B cell (primary cell): ENCODE measurements at regions not wholly inside any gene's neighbourhood (a gene's known extent, or its start where the extent isn't known, plus 50 kb on each side); places are given as distances from the start of the nearest gene placed in this dataset.

ENCODE experiments used
- ATAC-seq: fragments of 200-7000 bp; cut with Tn5 transposase; one replicate; pipeline ENCODE4 v1.10.0; 2021; ENCODE audit warnings: low read depth, mild to moderate bottlenecking, moderate number of reproducible peaks, moderate library complexity
- CTCF ChIA-PET: fragments of 350-600 bp; sonication (Branson Sonifier 250); formaldehyde crosslinking; loops from one replicate; lab custom pipeline; 2021; ENCODE audit warnings: antibody characterized with exemption, inconsistent platforms; lab: Charles Lee
- POLR2A ChIA-PET: fragments of 350-600 bp; sonication (Branson Sonifier 250); formaldehyde crosslinking; loops from one replicate; lab custom pipeline; 2021; ENCODE audit warnings: antibody characterized with exemption; lab: Charles Lee
- DNase-seq: peaks from one replicate; pipeline ENCODE4 v3.0.0; 2013
- H2AFZ ChIP-seq: 2 replicates; pipeline ENCODE4 v1.6.1; 2012; ENCODE audit warnings: mild to moderate bottlenecking, low read depth, low read length; ENCODE audit not compliant: insufficient read depth, poor library complexity, severe bottlenecking
- H3K27ac ChIP-seq, 2 donors: 1 replicate in 1 of 2; 2 replicates in 1 of 2; pipeline ENCODE4 v1.5.1; 2012 to 2013; ENCODE audit warnings: low read length in 2 of 2, mild to moderate bottlenecking in 2 of 2, moderate library complexity in 1 of 2
- H3K27me3 ChIP-seq, 4 experiments: fragments of 200-600 bp in 1 of 4; sonication (generic) in 1 of 4; replicated peaks in 1 of 4; 1 replicate in 2 of 4; 2 replicates in 2 of 4; pipeline versions ENCODE4 v1.6.1 to v1.7.0; 2013 to 2016; ENCODE audit warnings: low read length in 3 of 4, mild to moderate bottlenecking in 2 of 4, mixed read lengths in 1 of 4, moderate library complexity in 1 of 4; ENCODE audit not compliant: insufficient read depth in 4 of 4, control insufficient read depth in 3 of 4; ENCODE audit errors: control extremely low read depth in 1 of 4
- H3K36me3 ChIP-seq, 2 experiments: replicated peaks in 1 of 2; 1 replicate in 1 of 2; 2 replicates in 1 of 2; pipeline versions ENCODE4 v1.6.1 to v1.7.1; 2013; ENCODE audit warnings: low read length in 1 of 2; ENCODE audit not compliant: insufficient read depth in 2 of 2, control insufficient read depth in 1 of 2; ENCODE audit errors: control extremely low read depth in 1 of 2, extremely low read depth in 1 of 2
- H3K4me1 ChIP-seq, 2 donors: fragments of 200-600 bp in 1 of 2; sonication (generic) in 1 of 2; 1 replicate in 1 of 2; 2 replicates in 1 of 2; pipeline versions ENCODE4 v1.5.1 to v1.6.1; 2013 to 2017; ENCODE audit warnings: low read length in 2 of 2; ENCODE audit not compliant: control insufficient read depth in 2 of 2, insufficient read depth in 2 of 2
- H3K4me2 ChIP-seq: replicated peaks from 2 replicates; pipeline ENCODE3; 2012; ENCODE audit warnings: mild to moderate bottlenecking, low read depth, low read length; ENCODE audit not compliant: poor library complexity, severe bottlenecking
- H3K4me3 ChIP-seq, 5 experiments: fragments of 200-600 bp in 1 of 5; sonication (generic) in 1 of 5; 1 replicate in 3 of 5; 2 replicates in 2 of 5; pipeline versions ENCODE4 v1.5.1 to v1.7.0; 2011 to 2016; ENCODE audit warnings: low read length in 4 of 5, mild to moderate bottlenecking in 4 of 5, low read depth in 2 of 5, control low read depth in 1 of 5, moderate library complexity in 1 of 5; ENCODE audit not compliant: insufficient read depth in 1 of 5; ENCODE audit errors: control extremely low read depth in 1 of 5, extremely low read depth in 1 of 5
- H3K79me2 ChIP-seq: fragments of 200-600 bp; sonication (generic); one replicate; pipeline ENCODE4 v1.6.0; 2016; ENCODE audit warnings: low read length; ENCODE audit not compliant: control insufficient read depth, insufficient read depth
- H3K9ac ChIP-seq: fragments of 200-600 bp; sonication (generic); 2 replicates; pipeline ENCODE4 v1.6.1; 2017; ENCODE audit warnings: mild to moderate bottlenecking, low read length, moderate library complexity
- H3K9me3 ChIP-seq, 3 donors: one replicate each; pipeline versions ENCODE4 v1.6.1 to v1.7.1; 2013; ENCODE audit warnings: low read length in 2 of 3; ENCODE audit not compliant: control insufficient read depth in 2 of 3, insufficient read depth in 1 of 3; ENCODE audit errors: control extremely low read depth in 1 of 3
- H4K20me1 ChIP-seq: 2 replicates; pipeline ENCODE4 v1.6.0; 2012; ENCODE audit warnings: mild to moderate bottlenecking, low read length; ENCODE audit not compliant: insufficient read depth, control insufficient read depth, poor library complexity, severe bottlenecking
- H3K27ac Mint-ChIP-seq: one replicate; pipeline ENCODE4 v1.8.0; 2021; ENCODE audit warnings: mixed read lengths
- H3K27me3 Mint-ChIP-seq: one replicate; pipeline ENCODE4 v1.8.0; 2021; ENCODE audit warnings: mixed read lengths
- H3K4me1 Mint-ChIP-seq: one replicate; pipeline ENCODE4 v1.8.0; 2021; ENCODE audit warnings: mixed read lengths
- H3K4me3 Mint-ChIP-seq: one replicate; pipeline ENCODE4 v1.8.0; 2021; ENCODE audit warnings: mixed read lengths
- H3K9me3 Mint-ChIP-seq: one replicate; pipeline ENCODE4 v1.8.0; 2022; ENCODE audit warnings: mixed read lengths; ENCODE audit not compliant: insufficient read depth
- EZH2 ChIP-seq: IDR thresholded peaks from 2 replicates; pipeline ENCODE4 v1.6.1; 2012; ENCODE audit warnings: borderline replicate concordance, low read depth, mild to moderate bottlenecking, moderate library complexity, low read length; ENCODE audit not compliant: insufficient read depth, poor library complexity, severe bottlenecking
- whole genome bisulfite sequencing: methylation state at CpG from one replicate; pipeline ENCODE4 v1.1.5; 2013; ENCODE audit warnings: missing lambda C conversion rate; ENCODE audit not compliant: insufficient coverage; 5-methylcytosine and 5-hydroxymethylcytosine counted together
- intact Hi-C: fragments of 100-400 bp; cut with micrococcal nuclease; formaldehyde crosslinking; loops from one replicate; pipeline ENCODE4 v1.10.0; 2022
- TF ChIP-seq, protein P1 (sequence below): fragments of 200-600 bp; IDR thresholded peaks from one replicate; pipeline ENCODE4 v1.8.0; 2022; ENCODE audit warnings: antibody characterized with exemption, mild to moderate bottlenecking

DNA sequence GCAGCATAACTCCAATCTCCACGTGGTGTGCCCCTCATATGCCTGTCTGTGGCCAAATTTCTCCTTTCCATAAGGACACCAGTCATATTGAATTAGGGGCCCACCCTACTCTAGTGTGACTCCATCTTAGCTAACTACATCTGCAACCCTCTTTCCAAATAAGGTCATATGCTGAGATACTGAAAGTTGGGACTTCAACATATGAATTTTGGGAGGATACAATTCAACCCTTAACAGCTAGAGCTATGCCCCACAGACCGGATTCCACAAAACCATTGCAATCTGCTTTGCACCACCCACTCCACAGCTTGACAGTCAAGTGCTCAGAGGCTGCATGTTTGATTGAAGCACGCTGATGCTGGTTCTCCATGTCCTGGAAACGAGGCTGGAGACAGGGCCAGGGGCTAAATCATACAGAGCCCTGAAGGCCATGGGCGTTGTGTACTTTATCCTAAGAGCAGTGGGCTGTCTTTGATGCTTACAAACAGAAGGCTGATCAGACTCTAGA is 122.8 kb downstream of the MTX3 start:
- no peaks in the 10 kb centered on the region for H3K36me3 ChIP-seq
- no peaks in the 10 kb centered on the region for H3K79me2 ChIP-seq
- DNase-seq = no peak
- CTCF ChIA-PET = interaction anchor here (1.1 kb wide), 1 partner anchor 14 kb away, joined by 3 read pairs; no protein-coding TSS in a partner anchor
- H3K27me3 ChIP-seq = peaks cover 0 to 4% (median 0%) of the 10 kb centered on the region in 4 experiments
- Mint-ChIP-seq H3K4me3 (no peak overlapping the region), H3K27ac (no peak overlapping the region), H3K4me1 (no peaks in the 10 kb centered on the region), H3K9me3 (no peaks in the 10 kb centered on the region), H3K27me3 (peaks cover 26% of the 10 kb centered on the region)
- no peak overlapping the region for H3K4me3 ChIP-seq
- no peaks in the 10 kb centered on the region for H3K4me1 ChIP-seq
- TF ChIP-seq, protein P1, sequence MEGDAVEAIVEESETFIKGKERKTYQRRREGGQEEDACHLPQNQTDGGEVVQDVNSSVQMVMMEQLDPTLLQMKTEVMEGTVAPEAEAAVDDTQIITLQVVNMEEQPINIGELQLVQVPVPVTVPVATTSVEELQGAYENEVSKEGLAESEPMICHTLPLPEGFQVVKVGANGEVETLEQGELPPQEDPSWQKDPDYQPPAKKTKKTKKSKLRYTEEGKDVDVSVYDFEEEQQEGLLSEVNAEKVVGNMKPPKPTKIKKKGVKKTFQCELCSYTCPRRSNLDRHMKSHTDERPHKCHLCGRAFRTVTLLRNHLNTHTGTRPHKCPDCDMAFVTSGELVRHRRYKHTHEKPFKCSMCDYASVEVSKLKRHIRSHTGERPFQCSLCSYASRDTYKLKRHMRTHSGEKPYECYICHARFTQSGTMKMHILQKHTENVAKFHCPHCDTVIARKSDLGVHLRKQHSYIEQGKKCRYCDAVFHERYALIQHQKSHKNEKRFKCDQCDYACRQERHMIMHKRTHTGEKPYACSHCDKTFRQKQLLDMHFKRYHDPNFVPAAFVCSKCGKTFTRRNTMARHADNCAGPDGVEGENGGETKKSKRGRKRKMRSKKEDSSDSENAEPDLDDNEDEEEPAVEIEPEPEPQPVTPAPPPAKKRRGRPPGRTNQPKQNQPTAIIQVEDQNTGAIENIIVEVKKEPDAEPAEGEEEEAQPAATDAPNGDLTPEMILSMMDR = no peak
- TF ChIP-seq EZH2 = no peak
- POLR2A ChIA-PET = no interaction called here
- H3K27ac ChIP-seq = no peak overlapping the region
- intact Hi-C loops = no loop called here
- H3K4me2 ChIP-seq = no peak overlapping the region
- H3K9ac ChIP-seq = no peak overlapping the region
- H2AFZ ChIP-seq = no peak overlapping the region
- ATAC-seq = no peak
- WGBS = 77% methylated on average over 5 of the region's 5 CpGs
- no peaks in the 10 kb centered on the region for H4K20me1 ChIP-seq
- H3K9me3 ChIP-seq = no peaks in the 10 kb centered on the region

DNA sequence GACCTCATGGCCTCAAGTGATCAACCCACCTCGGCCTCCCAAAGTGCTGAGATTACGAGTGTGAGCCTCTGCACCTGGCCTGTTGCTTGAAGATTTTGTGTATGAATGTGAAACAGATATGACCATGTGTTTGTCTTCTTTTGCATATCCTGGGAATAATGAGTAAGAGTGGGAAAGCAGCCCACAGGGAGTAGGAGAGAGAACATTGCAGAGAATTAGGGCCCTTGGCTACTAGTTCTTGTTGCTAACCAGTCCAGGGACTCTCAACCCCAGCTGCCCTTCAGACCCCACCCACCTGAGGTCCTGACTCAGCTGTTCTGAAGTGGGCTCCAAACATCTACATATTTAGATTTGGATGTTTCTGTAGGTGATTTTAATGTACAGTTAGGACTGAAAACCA is 125.5 kb downstream of the MTX3 start:
- Histone ChIP-seq H3K9ac (no peak overlapping the region), H3K4me3 (no peak overlapping the region), H3K4me2 (no peak overlapping the region), H2AFZ (no peak overlapping the region), H3K36me3 (no peaks in the 10 kb centered on the region), H3K27ac (no peak overlapping the region), H3K27me3 (peaks cover 0 to 4% (median 0%) of the 10 kb centered on the region in 4 experiments), H3K9me3 (no peaks in the 10 kb centered on the region), H3K79me2 (no peaks in the 10 kb centered on the region), H4K20me1 (no peaks in the 10 kb centered on the region), H3K4me1 (no peaks in the 10 kb centered on the region)
- POLR2A ChIA-PET = no interaction called here
- TF ChIP-seq, protein P1 = no peak
- TF ChIP-seq EZH2 = no peak
- intact Hi-C loops = no loop called here
- Mint-ChIP-seq H3K4me1 (no peaks in the 10 kb centered on the region), H3K9me3 (no peaks in the 10 kb centered on the region), H3K27me3 (peaks cover 24% of the 10 kb centered on the region), H3K27ac (no peak overlapping the region), H3K4me3 (no peak overlapping the region)
- DNase-seq (no peak), ATAC-seq (no peak)
- CTCF ChIA-PET = interaction anchor here (0.7 to 1.9 kb wide), 3 partner anchors 7 to 1801 kb away, joined by 3 to 6 read pairs (median 3); no protein-coding TSS in a partner anchor
- WGBS = 100% methylated on average over 2 of the region's 2 CpGs
